ENCODE measurements at regions not wholly inside any gene's neighbourhood (a gene's known extent, or its start where the extent isn't known, plus 50 kb on each side); places are given as distances from the start of the nearest gene placed in this dataset.

- Histone ChIP-seq H3K4me1 (no peaks in the 10 kb centered on the region), H3K27ac (no peak overlapping the region), H3K27me3 (no peaks in the 10 kb centered on the region), H3K9me3 (no peaks in the 10 kb centered on the region), H3K36me3 (no peaks in the 10 kb centered on the region), H3K4me3 (no peak overlapping the region)
- DNase-seq = no peak
- 86 to 93% methylated on average over 1 of the region's 1 CpG for WGBS, 2 donors
- ATAC-seq (ENCODE audit: low FRiP score in 2 of 2) = no peak
- TF ChIP-seq, protein P1, sequence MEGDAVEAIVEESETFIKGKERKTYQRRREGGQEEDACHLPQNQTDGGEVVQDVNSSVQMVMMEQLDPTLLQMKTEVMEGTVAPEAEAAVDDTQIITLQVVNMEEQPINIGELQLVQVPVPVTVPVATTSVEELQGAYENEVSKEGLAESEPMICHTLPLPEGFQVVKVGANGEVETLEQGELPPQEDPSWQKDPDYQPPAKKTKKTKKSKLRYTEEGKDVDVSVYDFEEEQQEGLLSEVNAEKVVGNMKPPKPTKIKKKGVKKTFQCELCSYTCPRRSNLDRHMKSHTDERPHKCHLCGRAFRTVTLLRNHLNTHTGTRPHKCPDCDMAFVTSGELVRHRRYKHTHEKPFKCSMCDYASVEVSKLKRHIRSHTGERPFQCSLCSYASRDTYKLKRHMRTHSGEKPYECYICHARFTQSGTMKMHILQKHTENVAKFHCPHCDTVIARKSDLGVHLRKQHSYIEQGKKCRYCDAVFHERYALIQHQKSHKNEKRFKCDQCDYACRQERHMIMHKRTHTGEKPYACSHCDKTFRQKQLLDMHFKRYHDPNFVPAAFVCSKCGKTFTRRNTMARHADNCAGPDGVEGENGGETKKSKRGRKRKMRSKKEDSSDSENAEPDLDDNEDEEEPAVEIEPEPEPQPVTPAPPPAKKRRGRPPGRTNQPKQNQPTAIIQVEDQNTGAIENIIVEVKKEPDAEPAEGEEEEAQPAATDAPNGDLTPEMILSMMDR (IDR thresholded peaks at IDR 0.05) = no peak
- TF ChIP-seq EP300 (IDR thresholded peaks at IDR 0.05) (no peak), POLR2A (IDR thresholded peaks at IDR 0.05) (no peak), POLR2AphosphoS5 (IDR thresholded peaks at IDR 0.05) (no peak)
Measured at GRCh38 chr2:139773720-139774277, 993.6 kb upstream of the NXPH2 start.

DNA sequence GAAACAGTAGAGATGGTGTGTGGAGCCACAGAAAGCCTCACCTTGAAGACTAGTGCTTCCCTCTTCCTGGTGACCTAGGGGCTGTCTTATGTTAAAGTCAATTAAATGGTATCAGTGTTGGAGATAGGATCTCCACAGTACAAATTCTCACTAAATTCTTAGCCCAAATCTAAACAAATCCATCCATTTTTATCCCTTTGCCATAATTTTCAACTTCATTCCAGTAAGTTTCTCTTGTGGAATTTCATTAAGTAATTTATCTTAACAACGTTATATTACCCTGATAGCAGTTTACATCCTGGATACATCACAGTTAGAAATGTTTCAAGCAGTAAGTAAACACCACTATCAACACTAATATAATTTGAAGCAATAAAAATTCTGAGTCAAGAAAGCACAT is 989.4 kb upstream of the NXPH2 start:
- ATAC-seq (ENCODE audit: low FRiP score in 2 of 2) = no peak
- WGBS, 2 donors = 47 to 69% methylated on average over 1 of the region's 1 CpG
- TF ChIP-seq POLR2AphosphoS5 (IDR thresholded peaks at IDR 0.05) (no peak), EP300 (IDR thresholded peaks at IDR 0.05) (no peak), POLR2A (IDR thresholded peaks at IDR 0.05) (no peak)
- TF ChIP-seq, protein P1 (IDR thresholded peaks at IDR 0.05) = no peak
- H3K36me3 ChIP-seq = no peaks in the 10 kb centered on the region
- no peaks in the 10 kb centered on the region for H3K9me3 ChIP-seq
- no peak overlapping the region for H3K4me3 ChIP-seq
- H3K27ac ChIP-seq = no peak overlapping the region
- no peaks in the 10 kb centered on the region for H3K4me1 ChIP-seq
- DNase-seq = no peak
- H3K27me3 ChIP-seq = no peaks in the 10 kb centered on the region

DNA sequence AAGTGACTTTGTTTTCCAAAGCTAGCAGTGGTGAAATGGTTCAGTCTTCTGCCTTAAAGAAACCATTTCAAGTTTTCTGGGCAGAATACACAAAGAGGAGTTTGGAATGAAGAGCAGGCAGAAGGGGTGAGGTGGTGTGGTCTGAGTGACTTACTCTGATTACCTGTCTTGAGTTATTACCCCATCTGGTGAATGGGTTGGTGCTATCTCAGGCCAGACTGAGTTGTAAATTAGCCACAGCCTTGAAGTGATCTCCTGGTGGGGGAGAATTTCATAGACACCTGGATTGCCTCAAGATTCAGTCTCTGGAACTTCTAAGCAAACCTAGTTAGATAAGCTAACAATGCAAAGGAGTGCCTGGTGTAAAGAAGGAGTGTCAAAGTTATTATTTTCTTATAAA is 983.5 kb upstream of the NXPH2 start:
- DNase-seq = no peak
- no peaks in the 10 kb centered on the region for H3K4me1 ChIP-seq
- ATAC-seq (ENCODE audit: low FRiP score in 2 of 2) = no peak
- TF ChIP-seq POLR2AphosphoS5 (IDR thresholded peaks at IDR 0.05) = no peak
- TF ChIP-seq, protein P1 (IDR thresholded peaks at IDR 0.05) = no peak
- TF ChIP-seq POLR2A (IDR thresholded peaks at IDR 0.05) = no peak
- TF ChIP-seq EP300 (IDR thresholded peaks at IDR 0.05) = no peak
- H3K36me3 ChIP-seq = no peaks in the 10 kb centered on the region
- no peaks in the 10 kb centered on the region for H3K27me3 ChIP-seq
- H3K9me3 ChIP-seq = no peaks in the 10 kb centered on the region
- no peak overlapping the region for H3K4me3 ChIP-seq
- H3K27ac ChIP-seq = no peak overlapping the region

DNA sequence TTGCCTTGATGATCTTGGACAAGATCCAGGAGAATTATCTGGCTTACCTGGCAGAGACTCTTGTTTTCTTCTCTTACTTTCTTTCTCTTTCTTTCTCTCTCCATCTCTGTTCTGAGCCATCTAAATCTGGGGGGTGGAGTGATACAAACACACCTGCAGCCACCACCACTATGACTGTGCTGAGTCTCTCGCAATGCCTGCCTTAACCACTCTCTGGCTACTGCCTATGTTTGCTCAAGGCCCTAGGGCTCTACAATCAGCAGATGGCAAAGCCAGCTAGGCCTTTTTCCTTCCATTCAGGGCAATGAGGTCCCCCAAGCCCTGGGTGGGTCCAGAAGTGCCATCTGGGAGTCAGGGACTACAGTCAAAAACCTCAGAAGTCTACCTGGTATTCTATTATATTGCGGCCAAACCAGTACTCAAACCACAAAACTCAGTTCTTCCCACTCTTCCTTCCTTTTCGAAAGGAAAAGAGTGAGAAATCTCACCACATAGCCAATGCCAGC is 978.9 kb upstream of the NXPH2 start:
- no peak for DNase-seq
- H3K27ac ChIP-seq = no peak overlapping the region
- WGBS, 2 donors = 82 to 83% methylated on average over 3 of the region's 3 CpGs
- no peak overlapping the region for H3K4me3 ChIP-seq
- H3K27me3 ChIP-seq = no peaks in the 10 kb centered on the region
- no peak for TF ChIP-seq POLR2AphosphoS5 (IDR thresholded peaks at IDR 0.05)
- TF ChIP-seq EP300 (IDR thresholded peaks at IDR 0.05) = no peak
- TF ChIP-seq, protein P1 (IDR thresholded peaks at IDR 0.05) = no peak
- TF ChIP-seq POLR2A (IDR thresholded peaks at IDR 0.05) = no peak
- no peak for ATAC-seq (ENCODE audit: low FRiP score in 2 of 2)
- peaks cover 0 to 7% (median 6%) of the 10 kb centered on the region in 4 donors for H3K9me3 ChIP-seq
- no peaks in the 10 kb centered on the region for H3K4me1 ChIP-seq
- no peaks in the 10 kb centered on the region for H3K36me3 ChIP-seq

- TF ChIP-seq POLR2A (IDR thresholded peaks at IDR 0.05) (no peak), EP300 (IDR thresholded peaks at IDR 0.05) (no peak), POLR2AphosphoS5 (IDR thresholded peaks at IDR 0.05) (no peak)
- TF ChIP-seq, protein P1 (IDR thresholded peaks at IDR 0.05) = no peak
Measured at GRCh38 chr2:139746901-139747300, 966.7 kb upstream of the NXPH2 start.

More at GRCh38 chr2:139746901-139747300, 966.7 kb upstream of the NXPH2 start:
- 86 to 91% methylated on average over 11 of the region's 11 CpGs for WGBS, 2 donors
- H3K4me1 ChIP-seq = no peaks in the 10 kb centered on the region
- no peaks in the 10 kb centered on the region for H3K27me3 ChIP-seq
- DNase-seq (no peak), ATAC-seq (ENCODE audit: low FRiP score in 2 of 2) (no peak)
- H3K27ac ChIP-seq = no peak overlapping the region
- H3K9me3 ChIP-seq = peaks cover 0 to 9% (median 3%) of the 10 kb centered on the region in 4 donors
- no peaks in the 10 kb centered on the region for H3K36me3 ChIP-seq
- no peak overlapping the region for H3K4me3 ChIP-seq

All from upper lobe of left lung (tissue), 6 donors.